GM10266 (cell line): ENCODE measurements at regions not wholly inside any gene's neighbourhood (a gene's known extent, or its start where the extent isn't known, plus 50 kb on each side); places are given as distances from the start of the nearest gene placed in this dataset.

Experiments used
- DNase-seq: peaks from one replicate; pipeline ENCODE4 v3.0.0; 2012; ENCODE audit errors: extremely low spot score
- CTCF ChIP-seq: IDR thresholded peaks from 2 replicates; pipeline ENCODE4 v1.5.1; 2012; ENCODE audit warnings: mild to moderate bottlenecking, low read depth; ENCODE audit not compliant: control insufficient read depth, insufficient read depth; ENCODE audit errors: missing control alignments

DNA sequence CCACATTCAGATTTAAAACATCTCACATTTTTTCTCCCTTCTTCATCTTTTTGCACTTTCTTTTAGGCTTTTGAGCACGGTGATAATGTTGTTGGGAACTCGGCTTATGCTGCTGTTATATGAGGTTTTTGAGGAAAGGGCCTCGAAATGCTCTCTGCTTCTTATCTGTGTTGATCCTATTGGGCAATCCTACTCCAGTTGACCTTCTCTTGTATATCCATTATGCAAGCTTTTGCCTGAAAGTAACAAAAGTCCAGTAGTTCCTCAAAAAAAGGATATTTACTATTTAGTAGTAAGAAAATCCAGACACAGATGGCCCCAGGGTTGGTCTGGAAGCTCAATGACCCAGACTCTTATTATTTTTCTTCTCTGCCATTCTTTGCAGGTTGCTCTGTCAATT lies 57.7 kb upstream of the SPANXB1 start:
- TF ChIP-seq CTCF = no peak
- DNase-seq = no peak

DNA sequence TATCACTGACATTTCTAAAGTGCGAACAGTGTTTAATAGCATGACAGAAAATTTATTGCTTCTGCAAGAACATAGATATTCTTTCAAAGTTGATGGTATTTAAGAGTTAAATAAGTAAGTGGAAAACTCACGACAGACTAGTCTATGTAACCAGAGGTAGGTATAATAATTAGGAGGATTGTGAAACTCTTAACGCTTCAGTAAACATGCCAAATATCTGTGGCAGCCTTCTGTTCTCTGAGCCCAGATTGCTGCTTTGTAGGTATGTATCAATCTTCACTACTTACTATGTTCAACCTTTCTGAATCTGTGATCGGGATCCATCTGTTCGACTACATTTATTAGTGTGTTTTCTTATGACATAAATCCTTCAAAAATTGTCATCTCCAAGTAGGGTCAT lies 53.6 kb upstream of the SPANXB1 start:
- no peak for TF ChIP-seq CTCF

DNA sequence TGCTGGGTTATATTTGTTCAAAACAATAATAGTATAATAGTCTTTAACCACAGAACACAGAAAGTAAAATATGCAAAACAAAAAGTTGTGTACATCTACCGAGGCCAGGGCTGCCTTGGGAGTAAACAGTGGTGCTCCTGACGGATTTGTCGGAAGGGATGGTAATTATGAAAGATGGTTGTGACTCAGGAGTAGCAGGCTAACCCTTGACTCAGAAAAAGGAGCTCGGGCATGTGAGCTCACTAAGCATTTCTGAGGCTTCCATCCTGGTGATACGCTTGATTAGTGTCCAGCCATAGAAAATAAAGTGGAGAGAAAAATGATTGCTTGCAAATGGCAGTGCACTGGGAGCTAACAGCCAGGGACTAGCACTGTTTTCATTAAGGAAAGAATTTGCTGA lies 53.2 kb upstream of the SPANXB1 start:
- TF ChIP-seq CTCF = no peak
- DNase-seq = no peak

More for the DNA sequence above, 53.6 kb upstream of the SPANXB1 start:
- DNase-seq = no peak
